ENCODE measurements at regions not wholly inside any gene's neighbourhood (a gene's known extent, or its start where the extent isn't known, plus 50 kb on each side); places are given as distances from the start of the nearest gene placed in this dataset.

DNA sequence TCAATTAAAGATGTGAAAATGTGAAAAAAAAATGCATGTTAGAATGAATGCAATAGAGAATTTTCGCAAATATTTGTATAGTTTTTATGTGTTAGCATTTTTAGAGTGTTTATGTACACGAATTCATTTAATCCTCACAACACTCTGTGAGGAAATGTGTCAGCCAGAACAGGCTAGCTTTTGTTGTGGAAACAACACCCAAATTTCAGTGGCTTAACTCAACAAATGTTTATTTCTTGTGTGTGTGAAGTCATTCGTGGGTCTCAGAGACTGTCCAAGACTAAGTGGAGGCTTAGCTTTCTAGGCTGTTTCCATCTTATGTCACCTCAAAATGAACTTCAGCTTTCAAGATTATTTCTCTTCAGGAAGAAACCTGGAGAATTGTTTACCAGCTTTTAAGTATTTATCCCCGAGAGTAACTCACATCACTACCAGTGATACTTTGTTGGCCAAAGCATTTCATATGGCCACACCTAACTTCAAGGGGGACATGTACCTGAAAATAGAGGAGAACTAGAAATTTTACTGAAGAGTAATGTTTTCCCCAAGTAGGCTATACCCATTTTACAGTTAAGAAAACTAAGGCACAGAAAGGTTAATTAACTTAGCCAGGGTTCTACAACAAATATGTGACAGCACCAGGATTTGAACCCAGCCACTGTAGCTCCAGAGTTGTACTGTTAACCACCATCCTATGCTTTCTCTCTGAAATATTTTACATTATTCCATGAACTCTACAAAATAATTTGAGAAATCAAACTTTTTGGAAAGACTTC, 306.1 kb downstream of the QKI start (continued):
- TF ChIP-seq, protein P1, sequence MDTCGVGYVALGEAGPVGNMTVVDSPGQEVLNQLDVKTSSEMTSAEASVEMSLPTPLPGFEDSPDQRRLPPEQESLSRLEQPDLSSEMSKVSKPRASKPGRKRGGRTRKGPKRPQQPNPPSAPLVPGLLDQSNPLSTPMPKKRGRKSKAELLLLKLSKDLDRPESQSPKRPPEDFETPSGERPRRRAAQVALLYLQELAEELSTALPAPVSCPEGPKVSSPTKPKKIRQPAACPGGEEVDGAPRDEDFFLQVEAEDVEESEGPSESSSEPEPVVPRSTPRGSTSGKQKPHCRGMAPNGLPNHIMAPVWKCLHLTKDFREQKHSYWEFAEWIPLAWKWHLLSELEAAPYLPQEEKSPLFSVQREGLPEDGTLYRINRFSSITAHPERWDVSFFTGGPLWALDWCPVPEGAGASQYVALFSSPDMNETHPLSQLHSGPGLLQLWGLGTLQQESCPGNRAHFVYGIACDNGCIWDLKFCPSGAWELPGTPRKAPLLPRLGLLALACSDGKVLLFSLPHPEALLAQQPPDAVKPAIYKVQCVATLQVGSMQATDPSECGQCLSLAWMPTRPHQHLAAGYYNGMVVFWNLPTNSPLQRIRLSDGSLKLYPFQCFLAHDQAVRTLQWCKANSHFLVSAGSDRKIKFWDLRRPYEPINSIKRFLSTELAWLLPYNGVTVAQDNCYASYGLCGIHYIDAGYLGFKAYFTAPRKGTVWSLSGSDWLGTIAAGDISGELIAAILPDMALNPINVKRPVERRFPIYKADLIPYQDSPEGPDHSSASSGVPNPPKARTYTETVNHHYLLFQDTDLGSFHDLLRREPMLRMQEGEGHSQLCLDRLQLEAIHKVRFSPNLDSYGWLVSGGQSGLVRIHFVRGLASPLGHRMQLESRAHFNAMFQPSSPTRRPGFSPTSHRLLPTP (IDR thresholded peaks at IDR 0.05; ENCODE audit: borderline replicate concordance, extremely low read depth, insufficient read length): no peak

GRCh38 chr6:163720005-163720404, 305.5 kb downstream of the QKI start:
- FAIRE-seq (no peak), DNase-seq (ENCODE audit: extremely low read depth in 1 of 4, low spot score in 3 of 4) (no peak), ATAC-seq (no peak)
- Histone ChIP-seq H4K20me1 (replicated peaks; ENCODE audit: control insufficient read depth, insufficient read depth, low read length) (no peaks in the 10 kb centered on the region), H3K27ac (ENCODE audit: extremely low read depth, low read depth, low read length) (no peak overlapping the region), H2AFZ (ENCODE audit: low read depth, low read length) (peak overlapping the region; percentile 28; the same call in 1 of the 2 replicates), H3K4me3 (no peak overlapping the region), H3K79me2 (ENCODE audit: control insufficient read depth, insufficient read depth, low read length) (no peaks in the 10 kb centered on the region), H3K9me3 (replicated peaks; ENCODE audit: control insufficient read depth, insufficient read depth, low read depth, low read length) (no peaks in the 10 kb centered on the region), H3K27me3 (ENCODE audit: control insufficient read depth in 2 of 2, insufficient read depth in 2 of 2, low read length in 2 of 2) (peaks cover 14 to 33% of the 10 kb centered on the region in 2 experiments; a peak in 4 of 5 replicates), H3K9me1 (ENCODE audit: control insufficient read depth, insufficient read depth, low read length) (no peaks in the 10 kb centered on the region), H3K9ac (ENCODE audit: insufficient read depth in 1 of 2, low read depth in 2 of 2, low read length in 2 of 2) (no peak overlapping the region), H3K36me3 (ENCODE audit: control insufficient read depth, insufficient read depth, low read length) (no peaks in the 10 kb centered on the region), H3K4me2 (ENCODE audit: insufficient read depth, low read length) (no peak overlapping the region), H3K4me1 (replicated peaks in 1 of 2; ENCODE audit: control insufficient read depth in 2 of 2, insufficient read depth in 2 of 2, low read length in 2 of 2) (peaks cover 0 to 2% of the 10 kb centered on the region in 2 experiments; a peak in 2 of 5 replicates)
- BruUV-seq (replicated peaks): no TSS peak
- TF ChIP-seq ZNF75A (CRISPR knock-in tag; IDR thresholded peaks at IDR 0.05) (no peak), ASH1L (IDR thresholded peaks at IDR 0.05; ENCODE audit: borderline replicate concordance, low read depth, partially characterized antibody) (no peak), SNIP1 (IDR thresholded peaks at IDR 0.05; ENCODE audit: low read depth) (no peak), ZNF507 (tag; conservative IDR thresholded peaks at IDR 0.05) (no peak)
- TF ChIP-seq, protein P2, sequence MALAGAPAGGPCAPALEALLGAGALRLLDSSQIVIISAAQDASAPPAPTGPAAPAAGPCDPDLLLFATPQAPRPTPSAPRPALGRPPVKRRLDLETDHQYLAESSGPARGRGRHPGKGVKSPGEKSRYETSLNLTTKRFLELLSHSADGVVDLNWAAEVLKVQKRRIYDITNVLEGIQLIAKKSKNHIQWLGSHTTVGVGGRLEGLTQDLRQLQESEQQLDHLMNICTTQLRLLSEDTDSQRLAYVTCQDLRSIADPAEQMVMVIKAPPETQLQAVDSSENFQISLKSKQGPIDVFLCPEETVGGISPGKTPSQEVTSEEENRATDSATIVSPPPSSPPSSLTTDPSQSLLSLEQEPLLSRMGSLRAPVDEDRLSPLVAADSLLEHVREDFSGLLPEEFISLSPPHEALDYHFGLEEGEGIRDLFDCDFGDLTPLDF (CRISPR knock-in tag; IDR thresholded peaks at IDR 0.05): no peak
- POLR2A ChIA-PET: interaction anchor here (0.5 kb wide), 1 partner anchor 60 kb away, joined by 3 read pairs; no protein-coding TSS in a partner anchor
- CTCF ChIA-PET (ENCODE audit: low intra/inter-chr PET ratio): no interaction called here
- in situ Hi-C loops (cut with MboI) (no loop called here), intact Hi-C loops (cut with micrococcal nuclease) (no loop called here)
- WGBS (ENCODE audit: insufficient coverage, low coverage, missing lambda C conversion rate): 23% methylated on average over 5 of the region's 5 CpGs

Measured in K562 (cell line).